IgD-negative memory B cell (primary cell): ENCODE measurements at regions not wholly inside any gene's neighbourhood (a gene's known extent, or its start where the extent isn't known, plus 50 kb on each side); places are given as distances from the start of the nearest gene placed in this dataset.

ENCODE experiments used
- H3K27ac Mint-ChIP-seq, 3 donors: one replicate each; pipeline ENCODE4 v1.8.0; 2020 to 2022; ENCODE audit warnings: mild to moderate bottlenecking in 3 of 3, mixed read lengths in 3 of 3, moderate library complexity in 1 of 3
- H3K27me3 Mint-ChIP-seq: one replicate; pipeline ENCODE4 v1.8.0; 2021; ENCODE audit warnings: mixed read lengths
- H3K36me3 Mint-ChIP-seq: one replicate; pipeline ENCODE4 v1.8.0; 2020; ENCODE audit warnings: mild to moderate bottlenecking, mixed read lengths
- H3K4me1 Mint-ChIP-seq, 3 donors: one replicate each; pipeline ENCODE4 v1.8.0; 2020 to 2022; ENCODE audit warnings: mixed read lengths in 3 of 3, mild to moderate bottlenecking in 1 of 3
- H3K4me3 Mint-ChIP-seq, 4 donors: one replicate each; pipeline ENCODE4 v1.8.0; 2020 to 2022; ENCODE audit warnings: mild to moderate bottlenecking in 4 of 4, mixed read lengths in 4 of 4, moderate library complexity in 3 of 4
- H3K9me3 Mint-ChIP-seq, 3 donors: one replicate each; pipeline ENCODE4 v1.8.0; 2020 to 2021; ENCODE audit warnings: mixed read lengths in 3 of 3, mild to moderate bottlenecking in 1 of 3

DNA sequence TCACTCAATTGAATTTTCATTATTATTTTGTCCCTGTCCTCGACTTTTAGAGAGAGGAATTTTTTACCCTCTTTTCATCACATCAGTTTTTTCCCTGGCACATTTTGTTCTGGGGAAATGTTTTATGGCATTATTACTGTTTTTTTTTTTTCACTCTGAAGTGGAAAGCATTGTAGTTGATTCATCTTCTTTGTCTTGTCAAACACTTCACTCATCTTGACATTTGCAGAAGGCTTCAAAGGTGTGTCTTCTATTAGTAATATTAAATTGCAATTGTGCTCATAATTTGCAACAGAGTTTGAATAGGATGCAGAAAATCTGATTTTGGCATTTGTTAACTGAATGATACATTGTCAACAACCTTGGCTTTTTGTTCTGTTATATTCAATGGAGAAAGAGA, 545.4 kb upstream of the ARX start:
- no peaks in the 10 kb centered on the region for H3K4me1 Mint-ChIP-seq
- peaks cover 2% of the 10 kb centered on the region for H3K36me3 Mint-ChIP-seq
- peaks cover 0 to 6% (median 4%) of the 10 kb centered on the region in 3 donors for H3K9me3 Mint-ChIP-seq
- no peaks in the 10 kb centered on the region for H3K27me3 Mint-ChIP-seq
- no peak overlapping the region for H3K4me3 Mint-ChIP-seq
- no peak overlapping the region for H3K27ac Mint-ChIP-seq

DNA sequence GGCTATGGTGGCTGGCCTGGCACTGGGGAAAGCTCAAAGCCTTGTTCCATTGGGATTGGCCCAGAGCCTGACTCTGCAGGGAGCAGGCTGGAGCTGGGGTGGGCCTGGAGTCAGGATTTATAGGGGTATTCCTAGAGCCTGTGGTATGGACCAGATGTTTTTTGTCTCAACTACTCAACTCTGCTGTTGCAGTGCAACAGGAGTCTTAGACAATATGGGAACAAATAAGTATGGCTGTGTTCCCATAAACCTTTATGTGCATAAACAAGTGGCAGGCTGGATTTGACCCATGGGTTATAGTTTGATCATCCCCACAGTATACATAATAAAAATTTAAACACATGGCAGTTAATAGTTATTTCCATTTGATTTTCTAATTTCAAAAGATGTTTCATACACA, 557.9 kb upstream of the ARX start:
- Mint-ChIP-seq H3K9me3 (peaks cover 0 to 3% (median 2%) of the 10 kb centered on the region in 3 donors), H3K27ac (no peak overlapping the region), H3K4me1 (no peaks in the 10 kb centered on the region)

DNA sequence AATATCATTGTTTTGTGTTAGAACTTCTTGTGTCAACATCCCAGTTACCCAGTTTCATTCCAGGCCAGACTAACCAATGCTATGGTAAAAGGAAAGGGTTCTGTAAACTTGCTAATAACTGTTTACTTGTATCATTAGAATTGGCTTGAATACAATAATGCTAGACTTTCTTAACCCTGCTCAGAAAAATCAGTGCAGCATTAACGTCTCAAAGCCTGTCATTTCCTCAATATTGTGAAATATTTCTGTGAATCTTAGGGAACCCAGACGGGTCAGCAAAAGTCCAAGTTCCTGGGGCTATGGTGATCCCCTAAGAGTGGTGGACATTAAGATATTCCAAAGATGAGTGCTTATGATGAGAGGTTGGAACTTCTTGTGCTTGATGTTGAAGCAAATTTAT, 541.2 kb upstream of the MAGEB18 start:
- Mint-ChIP-seq H3K4me1 (no peaks in the 10 kb centered on the region), H3K27me3 (no peaks in the 10 kb centered on the region), H3K4me3 (no peak overlapping the region), H3K27ac (no peak overlapping the region), H3K9me3 (peaks cover 7 to 13% (median 7%) of the 10 kb centered on the region in 3 donors), H3K36me3 (no peaks in the 10 kb centered on the region)

More for the DNA sequence above, 557.9 kb upstream of the ARX start:
- H3K4me3 Mint-ChIP-seq, result no peak overlapping the region
- no peaks in the 10 kb centered on the region for H3K27me3 Mint-ChIP-seq
- no peaks in the 10 kb centered on the region for H3K36me3 Mint-ChIP-seq

DNA sequence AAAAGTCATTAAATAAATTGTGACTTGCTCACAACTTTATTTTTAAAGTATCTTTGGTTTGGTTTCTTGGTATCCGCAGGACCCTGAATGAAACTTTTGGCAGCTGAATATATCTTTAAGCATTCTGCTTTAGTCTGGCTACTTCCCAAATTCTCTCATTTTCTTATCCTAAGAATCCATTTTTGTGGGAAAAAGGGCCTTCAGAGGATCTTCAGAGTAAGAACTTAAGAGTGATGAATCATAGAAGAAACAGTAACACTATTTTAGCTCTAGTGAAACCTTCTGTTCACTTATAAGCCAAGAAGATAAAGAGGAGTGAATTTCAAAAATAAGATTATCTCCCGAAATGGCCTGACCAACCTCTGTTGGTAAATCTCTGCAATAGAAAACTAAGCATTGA, 540.6 kb upstream of the MAGEB18 start:
- Mint-ChIP-seq H3K27me3 (no peaks in the 10 kb centered on the region), H3K27ac (no peak overlapping the region), H3K4me3 (no peak overlapping the region), H3K9me3 (peaks cover 8 to 13% (median 9%) of the 10 kb centered on the region in 3 donors), H3K4me1 (no peaks in the 10 kb centered on the region), H3K36me3 (no peaks in the 10 kb centered on the region)

DNA sequence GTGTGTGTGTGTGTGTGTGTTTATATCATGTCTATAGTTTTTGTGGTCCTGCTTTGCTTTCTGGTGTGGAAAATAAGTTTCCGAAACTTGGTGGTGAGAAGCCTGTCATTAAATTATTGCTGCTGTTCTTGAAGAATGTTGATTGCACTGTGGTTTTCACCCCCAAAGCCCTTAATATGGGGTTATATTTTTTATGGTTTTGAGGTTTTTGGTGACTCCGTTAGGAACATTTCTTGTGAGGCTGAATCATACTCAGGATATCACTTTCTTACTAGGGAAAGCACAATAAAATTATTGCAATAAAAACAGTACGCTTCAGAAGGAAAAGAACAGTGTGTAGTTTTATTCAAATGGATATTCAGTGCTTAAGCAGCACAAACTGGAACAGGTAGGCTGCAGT, 539.1 kb upstream of the MAGEB18 start:
- no peak overlapping the region for H3K4me3 Mint-ChIP-seq
- peaks cover 9% of the 10 kb centered on the region in 3 donors for H3K9me3 Mint-ChIP-seq
- H3K27ac Mint-ChIP-seq, result no peak overlapping the region
- no peaks in the 10 kb centered on the region for H3K27me3 Mint-ChIP-seq
- no peaks in the 10 kb centered on the region for H3K4me1 Mint-ChIP-seq
- no peaks in the 10 kb centered on the region for H3K36me3 Mint-ChIP-seq

DNA sequence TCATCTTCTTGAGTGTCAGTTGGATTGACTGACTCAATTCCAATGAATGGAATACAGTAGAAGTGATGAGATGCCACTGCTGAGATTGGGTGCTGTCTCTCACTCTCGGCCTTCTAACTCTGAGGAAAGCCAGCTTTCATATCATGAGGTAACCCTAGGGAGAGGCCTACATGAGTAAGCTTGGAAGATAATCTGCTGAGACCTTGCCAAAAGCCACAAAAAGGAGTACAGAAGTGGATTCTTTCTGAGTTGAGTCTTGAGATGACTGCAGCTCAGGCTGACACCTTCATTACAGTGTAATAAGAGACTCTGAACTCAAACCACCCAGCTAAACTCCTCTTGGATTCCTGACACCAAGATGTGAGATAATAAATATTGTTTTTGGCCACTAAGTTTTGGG, 537.4 kb upstream of the MAGEB18 start:
- no peak overlapping the region for H3K4me3 Mint-ChIP-seq
- no peaks in the 10 kb centered on the region for H3K4me1 Mint-ChIP-seq
- H3K27me3 Mint-ChIP-seq, result no peaks in the 10 kb centered on the region
- no peaks in the 10 kb centered on the region for H3K36me3 Mint-ChIP-seq
- no peak overlapping the region for H3K27ac Mint-ChIP-seq
- peaks cover 6 to 9% (median 7%) of the 10 kb centered on the region in 3 donors for H3K9me3 Mint-ChIP-seq

DNA sequence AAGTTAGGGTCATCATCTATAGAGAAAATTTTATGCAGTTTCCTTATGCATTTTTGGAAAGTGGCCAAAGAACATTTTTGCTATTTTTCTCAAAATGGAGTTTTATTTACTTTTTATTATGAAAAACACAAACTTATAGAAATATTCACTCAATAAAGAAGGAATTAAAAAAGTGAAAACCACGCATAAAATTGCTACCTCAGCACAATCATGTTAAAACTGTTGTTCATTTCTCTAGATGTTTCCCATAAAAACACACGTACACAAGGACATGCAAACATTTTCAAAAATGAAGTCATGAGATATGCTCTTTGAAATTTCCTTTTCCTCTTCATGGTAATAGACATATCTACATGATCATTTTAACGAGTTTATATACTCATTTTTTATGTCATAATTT, 536.8 kb upstream of the MAGEB18 start:
- H3K27ac Mint-ChIP-seq, result no peak overlapping the region

DNA sequence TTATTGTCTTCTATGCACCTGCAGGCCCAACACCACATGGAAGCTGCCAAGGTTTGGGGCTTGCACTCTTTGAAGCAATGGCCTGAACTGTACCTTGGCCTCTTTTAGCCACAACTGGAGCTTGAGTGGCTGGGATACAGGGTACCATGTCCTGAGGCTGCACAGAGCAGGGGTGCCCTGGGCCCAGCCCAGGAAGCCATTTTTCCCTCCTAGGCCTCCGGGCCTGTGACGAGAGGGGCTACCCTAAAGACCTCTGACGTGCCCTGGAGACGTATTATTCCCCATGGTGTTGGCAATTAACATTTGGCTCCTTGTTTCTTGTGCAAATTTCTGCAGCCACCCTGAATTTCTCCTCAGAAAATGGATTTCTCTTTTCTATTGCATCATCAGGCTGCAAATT, 519.9 kb upstream of the MAGEB18 start:
- H3K4me3 Mint-ChIP-seq, result no peak overlapping the region
- no peaks in the 10 kb centered on the region for H3K36me3 Mint-ChIP-seq
- peaks cover 0 to 10% (median 2%) of the 10 kb centered on the region in 3 donors for H3K9me3 Mint-ChIP-seq
- H3K27me3 Mint-ChIP-seq, result no peaks in the 10 kb centered on the region
- peak overlapping the region in 1 of 3 donors; percentile 42 for H3K27ac Mint-ChIP-seq
- no peaks in the 10 kb centered on the region for H3K4me1 Mint-ChIP-seq

More for the DNA sequence above, 536.8 kb upstream of the MAGEB18 start:
- Mint-ChIP-seq H3K4me3 (no peak overlapping the region), H3K9me3 (peaks cover 6 to 9% (median 6%) of the 10 kb centered on the region in 3 donors), H3K27me3 (no peaks in the 10 kb centered on the region), H3K36me3 (no peaks in the 10 kb centered on the region), H3K4me1 (no peaks in the 10 kb centered on the region)

DNA sequence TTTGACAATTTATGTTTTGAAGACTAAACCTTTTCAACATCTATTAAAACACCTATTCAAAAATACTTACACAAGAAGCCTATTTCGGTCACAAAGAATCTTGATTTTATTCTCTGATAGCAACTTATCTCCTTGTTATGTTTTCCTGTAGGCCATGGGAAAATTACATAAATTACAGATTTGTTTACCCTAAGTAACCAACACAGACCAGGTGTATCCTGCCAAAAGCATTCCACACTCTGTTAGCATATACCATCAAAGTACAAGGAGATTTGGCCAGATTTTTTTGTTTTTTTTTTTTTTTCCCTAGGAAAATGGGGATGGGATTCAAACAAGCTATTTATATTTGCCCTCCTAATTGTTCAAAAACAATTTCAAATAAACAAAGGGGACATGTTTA, 497.9 kb upstream of the MAGEB18 start:
- Mint-ChIP-seq H3K9me3 (peaks cover 2 to 29% (median 4%) of the 10 kb centered on the region in 3 donors), H3K27ac (no peak overlapping the region), H3K4me1 (no peaks in the 10 kb centered on the region), H3K36me3 (no peaks in the 10 kb centered on the region), H3K4me3 (no peak overlapping the region), H3K27me3 (no peaks in the 10 kb centered on the region)

DNA sequence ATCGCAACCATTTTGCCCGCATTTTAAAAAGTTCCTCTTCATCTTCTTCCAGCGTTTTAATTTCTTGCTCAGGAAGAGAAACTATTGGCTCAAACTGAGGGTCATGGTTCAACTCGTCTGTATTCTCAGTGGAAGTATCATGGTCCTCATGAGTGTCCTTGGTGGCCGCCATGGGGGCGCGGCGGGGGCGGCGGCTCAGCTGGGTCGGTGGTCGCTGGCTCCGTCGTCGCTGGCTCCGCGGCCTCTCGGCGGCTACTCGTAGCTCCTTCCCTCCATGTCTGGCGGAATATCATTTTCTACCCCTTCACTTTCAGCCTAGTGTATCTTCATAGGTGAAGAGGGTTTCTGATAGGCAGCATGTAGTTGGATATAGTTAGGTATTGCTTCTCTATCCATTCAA, 492.0 kb upstream of the MAGEB18 start:
- H3K4me3 Mint-ChIP-seq, result no peak overlapping the region
- no peaks in the 10 kb centered on the region for H3K36me3 Mint-ChIP-seq
- no peaks in the 10 kb centered on the region for H3K27me3 Mint-ChIP-seq
- peaks cover 2 to 28% (median 9%) of the 10 kb centered on the region in 3 donors for H3K9me3 Mint-ChIP-seq
- H3K27ac Mint-ChIP-seq, result no peak overlapping the region
- no peaks in the 10 kb centered on the region for H3K4me1 Mint-ChIP-seq

DNA sequence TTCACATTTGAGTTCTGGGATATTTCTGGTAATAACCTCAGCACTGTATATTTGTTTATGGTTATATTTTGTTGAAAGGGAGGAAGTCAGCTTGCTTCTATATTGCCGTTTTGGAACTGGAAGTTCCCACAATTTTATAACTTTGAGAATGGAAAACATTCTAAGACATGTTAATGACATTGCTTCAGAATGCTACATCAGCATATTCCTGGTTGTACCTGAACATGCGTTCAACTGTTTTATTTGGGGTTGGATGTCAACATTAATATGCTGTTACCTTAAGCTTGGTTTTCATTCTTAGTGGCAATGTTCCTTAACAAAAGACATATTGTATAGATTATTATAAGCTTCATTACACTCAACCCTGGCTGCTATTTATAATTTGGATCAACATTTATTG, 489.4 kb upstream of the MAGEB18 start:
- no peaks in the 10 kb centered on the region for H3K27me3 Mint-ChIP-seq
- H3K9me3 Mint-ChIP-seq, result peaks cover 6 to 14% (median 9%) of the 10 kb centered on the region in 3 donors
- no peaks in the 10 kb centered on the region for H3K4me1 Mint-ChIP-seq
- no peak overlapping the region for H3K4me3 Mint-ChIP-seq
- H3K36me3 Mint-ChIP-seq, result no peaks in the 10 kb centered on the region
- H3K27ac Mint-ChIP-seq, result no peak overlapping the region

DNA sequence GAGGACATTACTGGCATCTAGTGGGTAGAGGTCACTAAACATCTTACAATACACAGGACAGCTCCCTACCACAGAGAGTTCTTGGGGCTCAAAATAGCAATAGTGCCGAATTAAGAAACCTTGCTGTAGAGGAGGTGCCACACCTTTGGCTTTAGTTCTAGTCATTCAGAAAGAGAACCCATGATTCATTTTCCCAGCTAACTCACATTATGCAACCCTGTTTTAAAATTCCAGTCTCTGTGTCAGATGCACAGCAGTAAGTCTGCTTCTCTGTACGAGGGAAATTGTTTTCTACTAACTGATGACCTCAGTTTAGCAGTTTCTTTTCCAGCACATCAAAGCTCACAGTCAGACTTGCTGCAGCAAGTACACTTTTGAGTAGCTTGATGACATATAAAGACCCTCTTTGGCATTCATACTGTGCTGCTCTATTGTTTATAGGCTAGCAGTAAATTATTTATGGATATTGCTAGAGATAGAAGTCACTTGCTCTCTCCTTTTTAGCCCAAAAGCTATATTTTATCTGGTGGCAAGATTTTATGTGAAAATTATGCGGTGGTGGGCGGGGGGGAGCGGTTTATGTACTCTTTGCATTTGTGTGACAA, 487.8 kb upstream of the MAGEB18 start:
- Mint-ChIP-seq H3K27me3 (no peaks in the 10 kb centered on the region), H3K36me3 (no peaks in the 10 kb centered on the region), H3K9me3 (peaks cover 5 to 14% (median 7%) of the 10 kb centered on the region in 3 donors), H3K27ac (no peak overlapping the region), H3K4me1 (no peaks in the 10 kb centered on the region), H3K4me3 (no peak overlapping the region)

DNA sequence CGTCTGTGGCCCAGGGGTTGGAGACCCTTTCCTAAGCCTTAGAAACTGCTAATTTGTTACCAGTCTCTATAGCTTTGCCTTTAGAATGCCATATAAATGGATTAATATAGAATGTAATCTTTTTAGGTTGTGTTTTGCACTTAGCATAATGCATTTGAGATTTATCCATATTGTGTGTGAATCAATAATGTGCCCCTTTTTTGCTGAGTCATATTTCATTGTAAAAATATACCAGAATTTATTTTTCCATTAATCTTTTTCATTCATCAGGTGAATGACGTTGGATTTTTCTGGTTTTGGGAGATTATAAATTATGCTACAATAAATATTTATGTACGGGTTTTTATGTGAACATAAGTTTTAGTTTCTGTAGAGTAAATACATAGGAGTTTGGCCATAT, 478.8 kb upstream of the MAGEB18 start:
- H3K36me3 Mint-ChIP-seq, result no peaks in the 10 kb centered on the region
- peaks cover 0 to 3% (median 0%) of the 10 kb centered on the region in 3 donors for H3K9me3 Mint-ChIP-seq
- no peaks in the 10 kb centered on the region for H3K4me1 Mint-ChIP-seq
- H3K4me3 Mint-ChIP-seq, result no peak overlapping the region
- no peaks in the 10 kb centered on the region for H3K27me3 Mint-ChIP-seq
- no peak overlapping the region for H3K27ac Mint-ChIP-seq

DNA sequence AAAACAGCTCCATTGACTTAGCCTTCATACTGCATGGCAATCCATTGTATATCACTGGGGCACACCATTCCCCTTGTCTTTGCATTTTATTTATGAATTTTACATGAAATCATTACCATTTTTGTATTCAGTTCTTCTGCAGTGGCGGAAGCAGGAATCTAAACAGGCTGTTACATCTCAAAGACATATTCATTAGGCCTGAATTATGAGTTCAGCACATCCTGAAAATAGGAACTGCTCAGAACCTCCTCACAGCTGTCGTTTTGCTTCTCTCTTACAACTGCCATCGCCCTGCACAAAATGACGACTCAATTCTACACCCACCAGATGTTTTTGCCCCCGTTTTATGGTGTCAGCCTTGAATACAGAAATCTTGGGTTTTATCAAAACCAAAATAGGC, 474.4 kb upstream of the MAGEB18 start:
- H3K27ac Mint-ChIP-seq, result no peak overlapping the region
- H3K9me3 Mint-ChIP-seq, result peaks cover 0 to 3% (median 3%) of the 10 kb centered on the region in 3 donors
- no peaks in the 10 kb centered on the region for H3K27me3 Mint-ChIP-seq
- H3K36me3 Mint-ChIP-seq, result no peaks in the 10 kb centered on the region
- H3K4me1 Mint-ChIP-seq, result no peaks in the 10 kb centered on the region
- no peak overlapping the region for H3K4me3 Mint-ChIP-seq

DNA sequence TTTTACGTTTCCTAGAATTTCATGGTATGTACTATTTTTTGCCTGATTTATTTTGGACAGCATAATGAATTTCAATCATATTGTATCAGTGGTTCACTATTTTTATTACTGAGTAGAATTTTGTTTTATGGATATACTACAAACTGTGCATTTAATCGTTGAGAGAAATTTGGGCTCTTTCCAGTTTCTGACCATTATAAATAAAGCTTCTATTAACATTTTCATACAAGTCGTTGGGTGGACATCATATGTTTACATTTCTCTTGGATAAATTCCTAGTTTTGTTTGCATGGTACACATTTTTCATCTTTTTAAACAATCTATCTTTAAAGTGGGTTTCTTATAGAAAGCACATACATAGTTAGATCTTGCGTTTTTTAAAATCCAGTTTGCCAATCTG, 472.7 kb upstream of the MAGEB18 start:
- H3K27me3 Mint-ChIP-seq, result no peaks in the 10 kb centered on the region
- H3K4me1 Mint-ChIP-seq, result no peaks in the 10 kb centered on the region
- H3K36me3 Mint-ChIP-seq, result no peaks in the 10 kb centered on the region
- H3K4me3 Mint-ChIP-seq, result no peak overlapping the region
- peaks cover 0 to 3% (median 3%) of the 10 kb centered on the region in 3 donors for H3K9me3 Mint-ChIP-seq
- no peak overlapping the region for H3K27ac Mint-ChIP-seq

DNA sequence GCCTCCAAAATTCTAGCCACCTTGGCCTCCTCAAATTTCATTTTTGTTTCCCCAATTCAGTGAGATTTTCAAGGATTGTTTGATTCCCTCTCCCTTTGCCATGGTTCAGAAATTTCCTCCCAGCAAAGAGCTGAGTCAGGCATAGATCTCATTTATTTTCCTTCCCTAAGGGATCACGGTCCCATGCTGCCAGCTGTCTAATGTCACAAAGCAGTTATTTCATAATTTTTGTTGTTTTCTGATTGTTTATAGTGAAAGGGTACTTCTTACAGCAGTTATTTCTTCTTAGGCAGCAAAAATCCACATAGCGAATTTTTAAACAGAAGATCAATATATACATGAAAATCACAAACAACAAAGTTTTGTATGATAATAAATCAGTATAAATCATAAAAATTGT, 470.5 kb upstream of the MAGEB18 start:
- H3K9me3 Mint-ChIP-seq, result peaks cover 0 to 3% (median 1%) of the 10 kb centered on the region in 3 donors
- H3K27me3 Mint-ChIP-seq, result no peaks in the 10 kb centered on the region
- H3K4me1 Mint-ChIP-seq, result no peaks in the 10 kb centered on the region
- H3K36me3 Mint-ChIP-seq, result no peaks in the 10 kb centered on the region
- no peak overlapping the region for H3K27ac Mint-ChIP-seq
- no peak overlapping the region for H3K4me3 Mint-ChIP-seq
